ENCODE measurements at regions not wholly inside any gene's neighbourhood (a gene's known extent, or its start where the extent isn't known, plus 50 kb on each side); places are given as distances from the start of the nearest gene placed in this dataset.
A peak's percentile ranks its signal among the peaks of the same experiment; 100 is the strongest.

DNA sequence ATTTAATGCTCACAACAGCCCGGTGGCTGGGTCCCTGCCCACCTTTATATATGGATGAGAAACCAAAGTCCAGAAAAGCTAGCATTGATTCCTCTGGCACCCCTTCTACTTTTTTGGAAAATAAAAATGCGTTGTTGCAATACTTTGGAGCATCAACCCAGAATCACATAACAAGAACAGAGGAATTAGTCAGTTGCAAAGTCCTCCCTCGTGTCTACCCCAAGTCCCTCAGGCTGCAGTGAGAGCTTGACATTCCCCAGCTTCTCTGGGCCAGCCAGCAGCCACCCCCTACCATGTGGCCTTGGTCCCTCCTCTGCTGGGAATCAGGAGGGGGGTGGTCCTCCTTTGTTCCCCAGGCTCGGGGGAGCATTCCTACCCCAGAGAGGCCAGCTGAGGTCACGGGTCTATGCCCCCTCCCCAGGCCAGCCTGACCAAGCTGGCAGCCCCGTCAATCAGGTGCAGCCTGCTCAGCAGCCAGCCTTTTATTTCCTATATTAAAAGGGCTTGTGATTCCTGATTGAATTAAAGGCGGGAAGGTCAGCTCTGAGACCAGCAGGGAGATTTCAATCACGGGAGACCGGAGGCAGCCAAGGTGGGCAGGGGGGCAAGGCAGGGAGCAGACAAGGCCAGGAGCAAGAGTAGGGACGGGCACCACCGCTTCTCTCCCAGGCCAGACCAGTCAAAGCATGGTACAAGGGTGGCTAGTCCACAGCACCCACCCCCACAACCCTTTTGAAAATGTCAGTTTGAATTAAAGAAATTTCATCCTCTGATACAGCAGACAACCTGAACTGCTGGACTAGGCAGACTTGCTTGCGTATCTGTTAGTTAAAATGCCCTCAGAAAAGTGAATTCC, 158.9 kb downstream of the MRPL14 start:
- DNase-seq (ENCODE audit: low read depth): no peak
- no peak for TF ChIP-seq CTCF (IDR thresholded peaks at IDR 0.05; ENCODE audit: insufficient read depth, low read depth, low read length, missing control alignments)
- H3K4me3 ChIP-seq (ENCODE audit: low read length): no peak overlapping the region

DNA sequence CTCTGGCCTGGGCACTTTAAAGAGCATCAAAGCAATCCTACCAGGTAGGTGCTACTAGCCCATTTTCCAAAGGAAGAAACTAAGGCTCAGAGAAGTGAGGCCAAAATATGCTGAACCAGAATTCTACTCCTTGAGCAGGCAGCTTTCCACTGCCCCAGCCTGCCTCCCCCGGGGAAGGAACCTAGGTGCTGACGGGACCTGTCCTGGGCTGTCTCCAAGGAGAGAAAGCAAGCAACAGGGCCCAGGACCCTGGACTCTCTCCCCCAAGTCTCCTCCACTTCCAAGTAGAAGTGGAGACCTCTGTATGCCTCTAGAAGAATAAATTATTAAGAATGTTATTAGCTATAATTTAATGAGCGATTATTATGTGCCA, 159.5 kb downstream of the MRPL14 start:
- no peak overlapping the region for H3K4me3 ChIP-seq (ENCODE audit: low read length)
- DNase-seq (ENCODE audit: low read depth): no peak
- no peak for TF ChIP-seq CTCF (IDR thresholded peaks at IDR 0.05; ENCODE audit: insufficient read depth, low read depth, low read length, missing control alignments)

DNA sequence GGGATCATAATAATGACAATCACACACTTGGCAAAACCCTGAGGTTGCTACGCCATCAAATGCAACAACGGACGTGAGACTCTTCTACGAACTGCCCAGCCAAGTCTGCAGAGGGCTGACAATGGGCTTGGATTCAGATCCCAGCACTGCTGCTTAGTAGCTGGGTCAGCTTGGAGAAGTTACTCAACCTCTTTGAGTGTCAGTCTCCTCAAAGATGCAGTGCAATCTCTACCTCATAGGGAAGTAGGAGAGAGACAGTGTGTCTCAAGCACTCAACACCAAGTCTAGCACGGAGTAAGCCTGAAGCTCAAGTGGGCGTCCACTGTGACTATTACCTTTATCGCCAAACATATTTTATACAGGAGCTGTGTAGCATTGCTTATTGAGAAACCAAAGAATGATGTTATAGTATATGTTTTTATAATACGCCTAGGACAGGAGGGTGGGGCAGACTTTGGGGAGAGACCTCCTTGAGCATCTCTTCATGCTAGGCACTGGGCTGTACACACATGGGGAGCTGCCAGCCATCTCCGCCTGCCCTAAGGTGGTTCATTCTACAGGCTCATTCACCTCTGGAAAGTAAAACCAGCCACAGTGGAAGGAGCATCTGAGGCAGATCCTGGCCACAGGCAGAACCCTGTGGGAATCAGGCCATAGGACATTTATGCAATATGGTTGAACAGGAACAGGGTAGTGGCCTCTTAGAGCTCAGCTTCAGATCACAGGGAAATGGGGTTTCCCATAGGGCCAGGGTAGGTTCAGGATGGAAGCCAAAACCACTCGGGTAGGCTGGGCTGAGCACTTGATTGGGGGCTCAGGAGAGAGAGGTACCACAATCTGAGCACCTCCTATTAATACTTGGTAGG, 160.2 kb downstream of the MRPL14 start:
- DNase-seq (ENCODE audit: low read depth): no peak
- no peak for TF ChIP-seq CTCF (IDR thresholded peaks at IDR 0.05; ENCODE audit: insufficient read depth, low read depth, low read length, missing control alignments)
- H3K4me3 ChIP-seq (ENCODE audit: low read length): no peak overlapping the region

GRCh38 chr6:43966374-43966658, 160.9 kb downstream of the MRPL14 start:
- no peak for TF ChIP-seq CTCF (IDR thresholded peaks at IDR 0.05; ENCODE audit: insufficient read depth, low read depth, low read length, missing control alignments)
- no peak overlapping the region for H3K4me3 ChIP-seq (ENCODE audit: low read length)
- DNase-seq (ENCODE audit: low read depth): peak; percentile 37

DNA sequence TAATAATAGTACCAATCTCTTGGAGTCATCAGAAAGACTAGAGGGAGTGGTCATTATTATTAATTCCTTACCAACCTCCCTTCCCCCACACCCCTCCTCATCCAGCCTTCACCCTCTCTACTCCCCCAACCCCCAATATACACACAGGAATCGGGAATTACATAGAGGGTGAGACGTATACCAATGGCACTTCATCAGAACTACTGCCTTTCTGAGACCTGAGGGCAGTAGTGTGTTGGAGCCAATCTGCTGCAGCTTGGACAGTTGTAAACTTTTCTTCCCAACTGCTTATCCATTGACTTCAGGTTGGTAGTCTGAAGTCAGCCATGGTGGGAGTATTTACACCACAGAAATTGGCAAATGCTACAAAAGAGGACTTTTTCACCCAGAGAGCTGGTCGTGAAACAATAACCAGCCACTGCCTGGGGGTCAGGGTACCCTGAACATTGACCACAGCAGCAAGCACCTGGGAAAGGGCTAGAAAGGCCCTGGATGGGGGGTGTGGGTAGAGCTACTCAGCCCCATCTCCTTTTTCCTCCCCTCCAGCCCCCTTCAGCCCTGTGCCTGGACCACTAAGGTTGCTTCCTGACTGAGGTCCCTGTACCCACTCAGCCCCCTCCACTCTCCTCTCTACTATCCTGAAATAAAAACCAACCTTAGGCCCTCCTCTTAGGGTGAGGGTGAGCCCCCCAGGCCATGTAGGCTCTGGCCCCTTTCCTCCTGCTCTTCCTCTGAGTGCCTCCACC, 161.5 kb downstream of the MRPL14 start:
- no peak overlapping the region for H3K4me3 ChIP-seq (ENCODE audit: low read length)
- no peak for DNase-seq (ENCODE audit: low read depth)
- no peak for TF ChIP-seq CTCF (IDR thresholded peaks at IDR 0.05; ENCODE audit: insufficient read depth, low read depth, low read length, missing control alignments)

DNA sequence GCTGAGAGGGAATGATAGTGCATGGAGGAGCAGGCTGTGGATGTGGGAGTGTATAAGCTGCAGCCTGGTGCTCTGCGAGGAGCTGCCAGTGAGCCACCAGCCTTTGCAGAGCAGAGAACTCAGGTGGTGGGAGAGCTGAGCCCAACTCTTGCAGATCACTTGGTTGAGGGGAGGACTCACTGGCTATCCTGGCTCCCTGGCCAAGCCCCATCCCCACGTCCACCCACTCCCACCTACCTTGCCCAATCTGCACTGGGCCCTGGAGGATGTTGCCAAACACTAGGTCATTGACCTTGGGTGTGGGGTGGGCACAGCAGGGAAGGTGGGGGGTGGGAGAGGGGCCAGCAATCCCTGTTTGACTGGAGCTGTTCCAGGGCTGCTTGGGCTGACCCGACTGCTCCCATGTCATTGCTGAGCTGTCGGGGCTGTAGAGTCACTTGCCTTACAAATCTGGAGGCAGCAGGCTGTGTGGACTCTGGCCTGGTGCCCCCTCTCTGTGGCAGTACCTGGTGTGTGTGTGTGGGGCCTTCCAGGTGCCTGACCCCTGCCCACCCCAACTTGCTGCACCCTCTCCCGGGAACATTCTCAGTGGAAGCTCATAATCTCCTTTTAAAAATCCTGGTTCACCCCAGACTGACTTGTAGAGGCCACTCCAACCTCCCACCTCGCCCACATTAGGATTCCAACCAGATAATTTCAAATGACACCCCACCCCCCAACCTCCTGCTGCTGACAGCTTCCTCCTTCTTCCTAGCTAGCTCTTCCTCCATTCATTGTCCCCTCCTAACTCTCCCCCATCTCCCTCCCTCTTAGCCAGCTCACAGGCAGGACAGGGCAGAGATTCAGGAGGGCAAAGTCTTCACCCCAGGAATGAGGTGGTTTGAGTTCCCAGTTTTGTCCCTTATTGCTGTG, 162.3 kb downstream of the MRPL14 start:
- TF ChIP-seq CTCF (IDR thresholded peaks at IDR 0.05; ENCODE audit: insufficient read depth, low read depth, low read length, missing control alignments): no peak
- H3K4me3 ChIP-seq (ENCODE audit: low read length): no peak overlapping the region
- no peak for DNase-seq (ENCODE audit: low read depth)

All from epithelial cell of esophagus (primary cell).